NCI-H2107 treated with DMSO at 0.1 percent for 48 hours (cell line): ENCODE measurements at regions not wholly inside any gene's neighbourhood (a gene's known extent, or its start where the extent isn't known, plus 50 kb on each side); places are given as distances from the start of the nearest gene placed in this dataset.
"Not testable (repeated sequence)": the region's sequence is repeated elsewhere in the genome, so short reads cannot be mapped to it uniquely, and the experiment has no call there.

ENCODE experiments used
- DNase-seq: peaks from one replicate; lab custom pipeline; 2025; ENCODE audit not compliant: unreplicated experiment; lab: John Stamatoyannopoulos, UW

- DNase-seq: no peak
Measured at GRCh38 chr17:71447644-71448043, 673.2 kb upstream of the SOX9 start.

GRCh38 chr17:71450657-71451056 is 670.2 kb upstream of the SOX9 start:
- DNase-seq: not testable (repeated sequence)

- no peak for DNase-seq
Measured at GRCh38 chr17:71453876-71454422, 666.9 kb upstream of the SOX9 start.

- no peak for DNase-seq
Measured at GRCh38 chr17:71455219-71455618, 665.6 kb upstream of the SOX9 start.

GRCh38 chr17:71458322-71458721 is 662.5 kb upstream of the SOX9 start:
- no peak for DNase-seq

- peak; percentile 54 for DNase-seq
Measured at GRCh38 chr17:71460943-71461342, 659.9 kb upstream of the SOX9 start.

GRCh38 chr17:71461498-71462169 is 659.2 kb upstream of the SOX9 start:
- DNase-seq: peak; percentile 95

- no peak for DNase-seq
Measured at GRCh38 chr17:71464241-71464640, 656.6 kb upstream of the SOX9 start.

- no peak for DNase-seq
Measured at GRCh38 chr17:71464751-71465150, 656.1 kb upstream of the SOX9 start.

- peak; percentile 15 for DNase-seq
Measured at GRCh38 chr17:71467719-71468118, 653.1 kb upstream of the SOX9 start.

- DNase-seq: no peak
Measured at GRCh38 chr17:71470062-71470461, 650.8 kb upstream of the SOX9 start.

- peak; percentile 72 for DNase-seq
Measured at GRCh38 chr17:71472809-71473789, 647.7 kb upstream of the SOX9 start.

GRCh38 chr17:71477356-71477755 is 643.5 kb upstream of the SOX9 start:
- no peak for DNase-seq

GRCh38 chr17:71480099-71480498 is 640.7 kb upstream of the SOX9 start:
- DNase-seq: no peak

GRCh38 chr17:71482625-71483024 is 638.2 kb upstream of the SOX9 start:
- peak; percentile 35 for DNase-seq

- DNase-seq: no peak
Measured at GRCh38 chr17:71484546-71484945, 636.3 kb upstream of the SOX9 start.

- no peak for DNase-seq
Measured at GRCh38 chr17:71485426-71485825, 635.4 kb upstream of the SOX9 start.

- no peak for DNase-seq
Measured at GRCh38 chr17:71486261-71486660, 634.6 kb upstream of the SOX9 start.

- DNase-seq: no peak
Measured at GRCh38 chr17:71488851-71489250, 632.0 kb upstream of the SOX9 start.

GRCh38 chr17:71494062-71494855 is 626.6 kb upstream of the SOX9 start:
- no peak for DNase-seq

GRCh38 chr17:71495420-71495819 is 625.4 kb upstream of the SOX9 start:
- no peak for DNase-seq
